SK-N-SH treated with all-trans-retinoic acid at 6 μM for 48 hours (cell line): ENCODE measurements at regions not wholly inside any gene's neighbourhood (a gene's known extent, or its start where the extent isn't known, plus 50 kb on each side); places are given as distances from the start of the nearest gene placed in this dataset.

ENCODE experiments used
- ATAC-seq: fragments of 200-7000 bp; cut with Tn5 transposase; 3 replicates; pipeline ENCODE4 v1.9.1; 2020; ENCODE audit warnings: mild to moderate bottlenecking, moderate library complexity
- ARNTL ChIP-seq: fragments of 450-650 bp; formaldehyde crosslinking; IDR thresholded peaks from 2 replicates; pipeline ENCODE4 v1.5.0; 2020; ENCODE audit warnings: low read depth, mild to moderate bottlenecking, moderate library complexity, borderline replicate concordance
- BACH2 ChIP-seq: fragments of 250-450 bp; sonication (Bioruptor Pico); IDR thresholded peaks from 2 replicates; pipeline ENCODE4 v1.9.0; 2021; ENCODE audit warnings: mild to moderate bottlenecking, borderline replicate concordance
- CSDC2 ChIP-seq: fragments of 250-450 bp; sonication (Bioruptor Pico); IDR thresholded peaks from 2 replicates; pipeline ENCODE4 v1.5.0; 2020; ENCODE audit warnings: mild to moderate bottlenecking, moderate library complexity
- ESRRG ChIP-seq: fragments of 250-450 bp; sonication (Bioruptor Pico); IDR thresholded peaks from 2 replicates; pipeline ENCODE4 v1.6.1; 2021; ENCODE audit warnings: mild to moderate bottlenecking
- ISL1 ChIP-seq: fragments of 250-450 bp; sonication (Bioruptor Pico); IDR thresholded peaks from 2 replicates; pipeline ENCODE4 v2.1.2; 2022; ENCODE audit warnings: mild to moderate bottlenecking, moderate library complexity
- OSR1 ChIP-seq: fragments of 250-450 bp; sonication (Bioruptor Pico); IDR thresholded peaks from 2 replicates; pipeline ENCODE4 v1.8.0; 2022; ENCODE audit warnings: moderate library complexity, mild to moderate bottlenecking, inconsistent platforms
- PPARA ChIP-seq: fragments of 250-450 bp; sonication (Bioruptor Pico); IDR thresholded peaks from 2 replicates; pipeline ENCODE4 v1.5.0; 2020; ENCODE audit warnings: mild to moderate bottlenecking, borderline replicate concordance
- RARB ChIP-seq: fragments of 250-450 bp; sonication (Bioruptor Pico); IDR thresholded peaks from 2 replicates; pipeline ENCODE4 v1.8.0; 2021; ENCODE audit warnings: mild to moderate bottlenecking, moderate library complexity
- SNAI2 ChIP-seq: fragments of 250-450 bp; sonication (Bioruptor Pico); IDR thresholded peaks from 2 replicates; pipeline ENCODE4 v1.5.0; 2020; ENCODE audit warnings: mild to moderate bottlenecking, moderate library complexity
- TCF4 ChIP-seq: fragments of 250-450 bp; sonication (Bioruptor Pico); IDR thresholded peaks from 2 replicates; pipeline ENCODE4 v1.8.0; 2021; ENCODE audit warnings: mild to moderate bottlenecking, moderate library complexity, borderline replicate concordance
- TOX ChIP-seq: fragments of 250-450 bp; sonication (Bioruptor Pico); IDR thresholded peaks from 2 replicates; pipeline ENCODE4 v1.8.0; 2021; ENCODE audit warnings: mild to moderate bottlenecking, moderate library complexity, borderline replicate concordance
- ZC3H10 ChIP-seq: fragments of 250-450 bp; sonication (Bioruptor Pico); IDR thresholded peaks from 2 replicates; pipeline ENCODE4 v1.5.1; 2021; ENCODE audit warnings: mild to moderate bottlenecking, moderate library complexity
- ZFP3 ChIP-seq: fragments of 250-450 bp; sonication (Bioruptor Pico); IDR thresholded peaks from 2 replicates; pipeline ENCODE4 v1.5.0; 2020; ENCODE audit warnings: mild to moderate bottlenecking, moderate library complexity
- ZFP30 ChIP-seq: fragments of 450-650 bp; formaldehyde crosslinking; IDR thresholded peaks from 2 replicates; pipeline ENCODE4 v1.5.0; 2022; ENCODE audit warnings: mild to moderate bottlenecking, moderate library complexity
- ZNF70 ChIP-seq: fragments of 450-650 bp; formaldehyde crosslinking; IDR thresholded peaks from 2 replicates; pipeline ENCODE4 v1.5.0; 2020; ENCODE audit warnings: mild to moderate bottlenecking, moderate library complexity
- TF ChIP-seq, protein P1 (sequence below): fragments of 250-450 bp; sonication (Bioruptor Pico); IDR thresholded peaks from 2 replicates; pipeline ENCODE4 v1.5.1; 2021; ENCODE audit warnings: mild to moderate bottlenecking, moderate library complexity
- TF ChIP-seq, protein P2 (sequence below): fragments of 250-450 bp; sonication (Bioruptor Pico); IDR thresholded peaks from 2 replicates; pipeline ENCODE4 v1.8.0; 2020; ENCODE audit warnings: mild to moderate bottlenecking, moderate library complexity, borderline replicate concordance
- TF ChIP-seq, protein P3 (sequence below): fragments of 250-450 bp; sonication (Bioruptor Pico); IDR thresholded peaks from 2 replicates; pipeline ENCODE4 v1.5.0; 2020; ENCODE audit warnings: mild to moderate bottlenecking, moderate library complexity
- TF ChIP-seq, protein P4 (sequence below): fragments of 250-450 bp; sonication (Bioruptor Pico); IDR thresholded peaks from 2 replicates; pipeline ENCODE4 v1.5.1; 2020; ENCODE audit warnings: low read depth, mild to moderate bottlenecking, moderate library complexity
- TF ChIP-seq, protein P5 (sequence below): fragments of 250-450 bp; sonication (Bioruptor Pico); IDR thresholded peaks from 2 replicates; pipeline ENCODE4 v1.8.0; 2021; ENCODE audit warnings: low read depth, mild to moderate bottlenecking, moderate library complexity, borderline replicate concordance

DNA sequence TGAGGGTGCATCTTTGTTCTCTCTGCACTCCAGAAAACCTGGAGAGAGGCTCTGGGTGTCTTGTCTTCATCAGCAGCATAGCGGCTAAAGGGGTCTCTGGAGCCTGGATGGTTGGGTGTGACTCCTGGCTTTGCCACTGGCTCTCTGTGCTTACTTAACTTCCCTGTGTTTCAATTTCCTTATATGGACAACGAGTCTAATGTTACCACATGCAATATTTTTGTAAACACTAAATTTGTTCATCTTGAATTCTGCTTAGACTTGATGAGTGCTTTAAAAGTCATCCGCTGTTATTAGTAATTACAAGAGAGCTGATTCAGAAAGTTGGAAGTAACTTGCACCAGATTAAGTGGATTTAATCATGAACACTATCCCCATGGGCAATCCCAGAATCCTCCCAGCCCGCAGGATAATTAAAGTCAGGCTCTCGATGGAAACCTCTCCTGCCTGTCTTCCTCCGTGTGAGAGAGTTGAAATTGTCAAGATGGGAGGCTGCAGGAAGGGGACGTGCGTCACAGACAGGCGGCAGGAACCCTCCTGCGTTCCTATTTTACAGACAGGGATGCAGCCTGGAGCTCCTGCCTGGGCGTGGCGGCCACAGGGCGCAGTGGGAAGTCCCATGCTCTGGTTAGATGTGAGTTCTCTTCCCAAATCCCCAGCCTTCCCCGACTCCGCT, 201.2 kb downstream of the TTC8 start (continued):
- TF ChIP-seq, protein P1, sequence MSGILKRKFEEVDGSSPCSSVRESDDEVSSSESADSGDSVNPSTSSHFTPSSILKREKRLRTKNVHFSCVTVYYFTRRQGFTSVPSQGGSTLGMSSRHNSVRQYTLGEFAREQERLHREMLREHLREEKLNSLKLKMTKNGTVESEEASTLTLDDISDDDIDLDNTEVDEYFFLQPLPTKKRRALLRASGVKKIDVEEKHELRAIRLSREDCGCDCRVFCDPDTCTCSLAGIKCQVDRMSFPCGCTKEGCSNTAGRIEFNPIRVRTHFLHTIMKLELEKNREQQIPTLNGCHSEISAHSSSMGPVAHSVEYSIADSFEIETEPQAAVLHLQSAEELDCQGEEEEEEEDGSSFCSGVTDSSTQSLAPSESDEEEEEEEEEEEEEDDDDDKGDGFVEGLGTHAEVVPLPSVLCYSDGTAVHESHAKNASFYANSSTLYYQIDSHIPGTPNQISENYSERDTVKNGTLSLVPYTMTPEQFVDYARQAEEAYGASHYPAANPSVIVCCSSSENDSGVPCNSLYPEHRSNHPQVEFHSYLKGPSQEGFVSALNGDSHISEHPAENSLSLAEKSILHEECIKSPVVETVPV (CRISPR knock-in tag), result no peak
- no peak for TF ChIP-seq ZNF70

DNA sequence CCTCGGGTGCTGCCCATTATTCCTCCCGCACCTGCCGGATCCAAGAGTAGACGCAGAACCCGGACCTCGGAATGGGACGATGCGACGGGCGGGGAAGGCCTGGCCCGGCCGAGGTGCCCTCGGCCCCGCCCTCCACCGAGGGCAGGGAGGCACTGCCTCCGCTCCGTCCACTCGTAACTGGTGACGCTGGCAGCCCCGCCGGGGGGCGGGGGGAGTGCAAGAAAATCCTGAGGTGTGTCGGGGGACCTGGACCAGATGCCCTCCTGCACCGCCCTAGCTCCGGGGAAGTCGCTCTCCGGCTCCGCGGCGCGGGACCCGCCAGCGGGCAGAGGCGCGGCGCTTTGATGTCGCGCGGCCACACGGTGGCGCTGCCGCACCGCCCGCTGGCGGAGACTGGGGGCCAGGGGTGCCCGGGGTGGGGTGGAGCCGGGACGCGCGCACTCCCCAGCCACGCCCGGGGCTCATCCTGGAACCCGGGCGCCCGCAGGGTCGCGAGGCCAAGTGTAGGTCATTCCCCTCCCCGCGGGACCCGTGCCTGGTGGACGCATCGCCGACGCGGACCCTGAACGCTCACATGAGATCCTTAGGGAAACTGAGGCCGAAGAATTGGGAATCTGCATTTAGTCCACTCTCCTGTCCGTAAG, 202.8 kb downstream of the TTC8 start:
- no peak for ATAC-seq
- no peak for TF ChIP-seq OSR1 (CRISPR knock-in tag)
- no peak for TF ChIP-seq ARNTL (CRISPR knock-in tag)
- no peak for TF ChIP-seq CSDC2 (CRISPR knock-in tag)
- TF ChIP-seq TOX, result no peak
- no peak for TF ChIP-seq ZFP3 (CRISPR knock-in tag)
- TF ChIP-seq, protein P1 (CRISPR knock-in tag), result no peak
- no peak for TF ChIP-seq TCF4 (CRISPR knock-in tag)
- TF ChIP-seq, protein P2, sequence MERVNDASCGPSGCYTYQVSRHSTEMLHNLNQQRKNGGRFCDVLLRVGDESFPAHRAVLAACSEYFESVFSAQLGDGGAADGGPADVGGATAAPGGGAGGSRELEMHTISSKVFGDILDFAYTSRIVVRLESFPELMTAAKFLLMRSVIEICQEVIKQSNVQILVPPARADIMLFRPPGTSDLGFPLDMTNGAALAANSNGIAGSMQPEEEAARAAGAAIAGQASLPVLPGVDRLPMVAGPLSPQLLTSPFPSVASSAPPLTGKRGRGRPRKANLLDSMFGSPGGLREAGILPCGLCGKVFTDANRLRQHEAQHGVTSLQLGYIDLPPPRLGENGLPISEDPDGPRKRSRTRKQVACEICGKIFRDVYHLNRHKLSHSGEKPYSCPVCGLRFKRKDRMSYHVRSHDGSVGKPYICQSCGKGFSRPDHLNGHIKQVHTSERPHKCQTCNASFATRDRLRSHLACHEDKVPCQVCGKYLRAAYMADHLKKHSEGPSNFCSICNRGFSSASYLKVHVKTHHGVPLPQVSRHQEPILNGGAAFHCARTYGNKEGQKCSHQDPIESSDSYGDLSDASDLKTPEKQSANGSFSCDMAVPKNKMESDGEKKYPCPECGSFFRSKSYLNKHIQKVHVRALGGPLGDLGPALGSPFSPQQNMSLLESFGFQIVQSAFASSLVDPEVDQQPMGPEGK (CRISPR knock-in tag), result no peak
- no peak for TF ChIP-seq PPARA (CRISPR knock-in tag)
- no peak for TF ChIP-seq ESRRG
- TF ChIP-seq, protein P3, sequence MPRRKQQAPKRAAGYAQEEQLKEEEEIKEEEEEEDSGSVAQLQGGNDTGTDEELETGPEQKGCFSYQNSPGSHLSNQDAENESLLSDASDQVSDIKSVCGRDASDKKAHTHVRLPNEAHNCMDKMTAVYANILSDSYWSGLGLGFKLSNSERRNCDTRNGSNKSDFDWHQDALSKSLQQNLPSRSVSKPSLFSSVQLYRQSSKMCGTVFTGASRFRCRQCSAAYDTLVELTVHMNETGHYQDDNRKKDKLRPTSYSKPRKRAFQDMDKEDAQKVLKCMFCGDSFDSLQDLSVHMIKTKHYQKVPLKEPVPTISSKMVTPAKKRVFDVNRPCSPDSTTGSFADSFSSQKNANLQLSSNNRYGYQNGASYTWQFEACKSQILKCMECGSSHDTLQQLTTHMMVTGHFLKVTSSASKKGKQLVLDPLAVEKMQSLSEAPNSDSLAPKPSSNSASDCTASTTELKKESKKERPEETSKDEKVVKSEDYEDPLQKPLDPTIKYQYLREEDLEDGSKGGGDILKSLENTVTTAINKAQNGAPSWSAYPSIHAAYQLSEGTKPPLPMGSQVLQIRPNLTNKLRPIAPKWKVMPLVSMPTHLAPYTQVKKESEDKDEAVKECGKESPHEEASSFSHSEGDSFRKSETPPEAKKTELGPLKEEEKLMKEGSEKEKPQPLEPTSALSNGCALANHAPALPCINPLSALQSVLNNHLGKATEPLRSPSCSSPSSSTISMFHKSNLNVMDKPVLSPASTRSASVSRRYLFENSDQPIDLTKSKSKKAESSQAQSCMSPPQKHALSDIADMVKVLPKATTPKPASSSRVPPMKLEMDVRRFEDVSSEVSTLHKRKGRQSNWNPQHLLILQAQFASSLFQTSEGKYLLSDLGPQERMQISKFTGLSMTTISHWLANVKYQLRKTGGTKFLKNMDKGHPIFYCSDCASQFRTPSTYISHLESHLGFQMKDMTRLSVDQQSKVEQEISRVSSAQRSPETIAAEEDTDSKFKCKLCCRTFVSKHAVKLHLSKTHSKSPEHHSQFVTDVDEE (CRISPR knock-in tag), result no peak
- TF ChIP-seq ZC3H10, result no peak
- TF ChIP-seq SNAI2, result no peak
- no peak for TF ChIP-seq ZFP30
- no peak for TF ChIP-seq RARB (CRISPR knock-in tag)
- TF ChIP-seq, protein P4, sequence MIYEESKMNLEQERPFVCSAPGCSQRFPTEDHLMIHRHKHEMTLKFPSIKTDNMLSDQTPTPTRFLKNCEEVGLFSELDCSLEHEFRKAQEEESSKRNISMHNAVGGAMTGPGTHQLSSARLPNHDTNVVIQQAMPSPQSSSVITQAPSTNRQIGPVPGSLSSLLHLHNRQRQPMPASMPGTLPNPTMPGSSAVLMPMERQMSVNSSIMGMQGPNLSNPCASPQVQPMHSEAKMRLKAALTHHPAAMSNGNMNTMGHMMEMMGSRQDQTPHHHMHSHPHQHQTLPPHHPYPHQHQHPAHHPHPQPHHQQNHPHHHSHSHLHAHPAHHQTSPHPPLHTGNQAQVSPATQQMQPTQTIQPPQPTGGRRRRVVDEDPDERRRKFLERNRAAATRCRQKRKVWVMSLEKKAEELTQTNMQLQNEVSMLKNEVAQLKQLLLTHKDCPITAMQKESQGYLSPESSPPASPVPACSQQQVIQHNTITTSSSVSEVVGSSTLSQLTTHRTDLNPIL (CRISPR knock-in tag), result no peak
- TF ChIP-seq ISL1 (CRISPR knock-in tag), result no peak
- TF ChIP-seq BACH2, result no peak
- TF ChIP-seq, protein P5, sequence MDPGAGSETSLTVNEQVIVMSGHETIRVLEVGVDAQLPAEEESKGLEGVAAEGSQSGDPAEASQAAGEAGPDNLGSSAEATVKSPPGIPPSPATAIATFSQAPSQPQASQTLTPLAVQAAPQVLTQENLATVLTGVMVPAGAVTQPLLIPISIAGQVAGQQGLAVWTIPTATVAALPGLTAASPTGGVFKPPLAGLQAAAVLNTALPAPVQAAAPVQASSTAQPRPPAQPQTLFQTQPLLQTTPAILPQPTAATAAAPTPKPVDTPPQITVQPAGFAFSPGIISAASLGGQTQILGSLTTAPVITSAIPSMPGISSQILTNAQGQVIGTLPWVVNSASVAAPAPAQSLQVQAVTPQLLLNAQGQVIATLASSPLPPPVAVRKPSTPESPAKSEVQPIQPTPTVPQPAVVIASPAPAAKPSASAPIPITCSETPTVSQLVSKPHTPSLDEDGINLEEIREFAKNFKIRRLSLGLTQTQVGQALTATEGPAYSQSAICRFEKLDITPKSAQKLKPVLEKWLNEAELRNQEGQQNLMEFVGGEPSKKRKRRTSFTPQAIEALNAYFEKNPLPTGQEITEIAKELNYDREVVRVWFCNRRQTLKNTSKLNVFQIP, result no peak
